Activated T-cell treated with anti-CD3 and anti-CD28 coated beads, Interleukin-2, amount 50 U/mL, for 4 hours (primary cell): ENCODE measurements at regions not wholly inside any gene's neighbourhood (a gene's known extent, or its start where the extent isn't known, plus 50 kb on each side); places are given as distances from the start of the nearest gene placed in this dataset.
A peak's percentile ranks its signal among the peaks of the same experiment; 100 is the strongest.

ENCODE experiments used
- ATAC-seq, 2 donors: fragments of 200-7000 bp; cut with Tn5 transposase; one replicate each; pipeline ENCODE4 v1.10.0; 2021
- DNase-seq: peaks from one replicate; pipeline ENCODE4 v3.0.0-alpha.2; 2020
- H3K27me3 Mint-ChIP-seq: one replicate; pipeline ENCODE4 v1.8.0; 2021; ENCODE audit warnings: low read depth, mixed read lengths
- H3K36me3 Mint-ChIP-seq: one replicate; pipeline ENCODE4 v1.8.0; 2022; ENCODE audit warnings: mixed read lengths; ENCODE audit not compliant: insufficient read depth
- H3K4me1 Mint-ChIP-seq: one replicate; pipeline ENCODE4 v1.8.0; 2021; ENCODE audit warnings: low read depth, mixed read lengths
- H3K4me3 Mint-ChIP-seq: one replicate; pipeline ENCODE4 v1.8.0; 2021; ENCODE audit warnings: mild to moderate bottlenecking, moderate library complexity, mixed read lengths
- H3K9me3 Mint-ChIP-seq: one replicate; pipeline ENCODE4 v1.8.0; 2021; ENCODE audit warnings: mixed read lengths

DNA sequence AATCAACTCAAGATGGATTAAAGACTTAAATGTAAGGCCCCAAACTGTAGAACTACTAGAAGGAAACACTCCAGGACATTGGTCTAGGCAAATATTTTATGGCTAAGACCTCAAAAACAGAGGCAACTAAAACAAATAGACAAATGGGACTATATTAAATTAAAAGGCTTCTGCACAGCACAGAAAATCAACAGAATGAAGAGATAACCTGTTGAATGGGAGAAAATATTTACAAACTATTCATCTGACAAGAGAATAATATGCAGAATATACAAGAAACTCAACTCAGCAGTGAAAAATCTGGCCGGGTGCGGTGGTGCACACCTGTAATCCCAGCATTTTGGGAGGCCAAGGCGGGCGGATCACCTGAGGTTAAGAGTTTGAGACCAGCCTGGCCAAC lies 84.1 kb upstream of the HNRNPU start:
- DNase-seq (no peak), ATAC-seq (no peak)
- Mint-ChIP-seq H3K9me3 (no peaks in the 10 kb centered on the region), H3K4me1 (no peaks in the 10 kb centered on the region), H3K36me3 (no peaks in the 10 kb centered on the region), H3K27me3 (no peaks in the 10 kb centered on the region), H3K4me3 (no peak overlapping the region)

DNA sequence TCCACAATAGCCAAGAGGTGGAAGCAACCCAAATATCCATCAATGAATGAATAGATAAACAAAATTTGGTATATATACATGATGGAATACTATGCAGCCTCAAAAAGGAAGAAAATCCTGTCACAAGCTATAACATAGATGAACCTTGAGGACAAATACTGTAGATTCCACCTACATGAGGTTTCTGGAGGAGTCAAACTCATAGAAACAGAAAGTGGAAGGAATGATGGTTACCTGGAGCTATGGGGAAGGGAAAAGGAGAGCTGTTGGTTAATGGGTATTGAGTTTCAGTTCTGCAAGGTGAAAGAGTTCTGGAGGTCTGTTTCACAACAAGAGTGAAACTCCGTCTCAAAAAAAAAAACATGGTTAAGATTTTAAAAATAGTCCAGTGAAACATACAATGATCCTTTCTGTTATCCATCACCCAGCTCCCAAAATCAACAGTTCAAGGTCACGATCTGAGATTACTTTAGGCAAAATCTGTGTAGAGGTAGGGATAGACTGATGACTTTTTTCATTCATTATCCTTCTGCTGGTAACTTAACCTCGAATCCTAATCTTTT lies 80.8 kb upstream of the HNRNPU start:
- H3K36me3 Mint-ChIP-seq = no peaks in the 10 kb centered on the region
- H3K4me3 Mint-ChIP-seq = no peak overlapping the region
- DNase-seq (no peak), ATAC-seq (peak in 1 of 2 donors; percentile 34)
- H3K9me3 Mint-ChIP-seq = no peaks in the 10 kb centered on the region
- no peaks in the 10 kb centered on the region for H3K4me1 Mint-ChIP-seq
- no peaks in the 10 kb centered on the region for H3K27me3 Mint-ChIP-seq

DNA sequence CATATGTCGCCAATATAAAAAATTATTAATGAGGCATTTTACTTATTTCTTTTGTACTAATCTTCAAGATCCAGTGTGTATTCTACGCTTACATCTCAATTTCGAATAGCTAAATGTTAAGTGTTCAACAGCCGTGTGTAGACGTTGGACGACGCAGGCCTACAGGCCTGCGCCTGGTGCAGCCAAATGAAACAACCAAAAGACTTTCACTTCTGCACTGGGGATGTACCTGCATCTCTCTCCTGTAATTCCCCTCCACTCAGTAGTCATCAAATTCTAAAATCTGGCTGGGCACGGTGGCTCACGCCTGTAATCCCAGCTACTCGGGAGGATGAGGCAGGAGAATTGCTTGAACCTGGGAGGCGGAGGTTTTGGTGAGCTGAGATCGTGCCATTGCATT lies 76.8 kb upstream of the HNRNPU start:
- Mint-ChIP-seq H3K4me3 (no peak overlapping the region), H3K4me1 (no peaks in the 10 kb centered on the region), H3K9me3 (no peaks in the 10 kb centered on the region)

DNA sequence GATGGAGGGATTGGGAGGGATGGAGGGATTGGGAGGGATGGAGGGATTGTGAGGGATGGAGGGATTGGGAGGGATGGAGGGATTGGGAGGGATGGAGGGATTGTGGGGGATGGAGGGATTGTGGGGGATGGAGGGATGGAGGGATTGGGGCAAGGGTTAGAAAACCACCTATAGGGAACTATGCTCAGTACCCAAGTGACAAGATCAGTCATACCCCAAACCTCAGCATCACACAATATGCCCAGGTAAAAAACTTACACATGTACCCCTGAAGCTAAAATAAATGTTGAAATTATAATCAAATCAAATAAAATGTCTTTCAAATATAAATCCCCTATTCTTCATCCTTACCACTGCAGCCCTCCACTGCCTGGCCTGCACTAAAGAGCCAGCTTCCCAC lies 72.8 kb upstream of the HNRNPU start:
- Mint-ChIP-seq H3K36me3 (no peaks in the 10 kb centered on the region), H3K27me3 (no peaks in the 10 kb centered on the region), H3K9me3 (no peaks in the 10 kb centered on the region), H3K4me1 (no peaks in the 10 kb centered on the region), H3K4me3 (no peak overlapping the region)
- ATAC-seq (no peak), DNase-seq (no peak)

More for the DNA sequence above, 76.8 kb upstream of the HNRNPU start:
- H3K36me3 Mint-ChIP-seq = no peaks in the 10 kb centered on the region
- ATAC-seq (no peak), DNase-seq (no peak)
- H3K27me3 Mint-ChIP-seq = no peaks in the 10 kb centered on the region

DNA sequence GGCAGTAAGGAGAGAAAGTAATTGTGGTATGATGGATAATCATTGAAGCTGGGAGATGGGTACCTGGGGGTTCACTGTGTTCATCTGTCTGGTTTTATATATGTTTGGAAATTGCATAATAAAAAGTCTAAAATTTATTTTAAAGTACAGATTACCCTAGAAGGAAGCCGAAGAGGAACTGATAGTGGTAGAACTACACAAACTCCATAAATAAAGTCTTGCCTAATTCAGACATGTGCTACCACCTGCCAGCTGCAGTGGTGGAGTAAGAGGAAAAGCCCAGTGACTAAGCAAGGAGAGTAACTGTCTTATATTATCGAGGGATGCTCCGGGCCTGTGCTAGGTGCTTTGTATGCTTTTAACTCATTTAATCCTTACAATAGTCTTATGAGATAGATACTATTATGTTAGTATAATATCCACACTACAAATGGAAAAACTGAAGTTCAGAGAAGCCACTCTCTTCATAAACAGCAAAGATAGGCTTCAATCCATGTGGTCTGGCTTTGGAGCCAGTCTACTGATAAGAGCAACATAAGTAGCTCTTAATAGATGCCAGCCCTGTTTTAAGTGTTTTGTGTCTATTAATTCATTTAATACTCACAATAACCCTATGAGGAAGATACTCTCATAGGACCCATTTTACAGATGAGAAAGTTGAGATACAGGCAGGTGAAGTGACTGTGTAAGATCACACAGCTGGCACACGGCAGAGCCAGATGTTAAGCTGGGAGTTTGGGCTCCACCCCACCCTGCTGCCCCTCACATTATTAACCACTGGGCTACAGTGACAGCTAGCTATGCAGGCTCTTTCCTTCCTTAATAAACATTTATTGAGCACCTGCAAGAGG lies 56.8 kb upstream of the HNRNPU start:
- Mint-ChIP-seq H3K4me1 (peaks cover 12% of the 10 kb centered on the region), H3K4me3 (no peak overlapping the region), H3K36me3 (no peaks in the 10 kb centered on the region), H3K9me3 (no peaks in the 10 kb centered on the region), H3K27me3 (peaks cover 4% of the 10 kb centered on the region)
- no peak for DNase-seq
- ATAC-seq = no peak

DNA sequence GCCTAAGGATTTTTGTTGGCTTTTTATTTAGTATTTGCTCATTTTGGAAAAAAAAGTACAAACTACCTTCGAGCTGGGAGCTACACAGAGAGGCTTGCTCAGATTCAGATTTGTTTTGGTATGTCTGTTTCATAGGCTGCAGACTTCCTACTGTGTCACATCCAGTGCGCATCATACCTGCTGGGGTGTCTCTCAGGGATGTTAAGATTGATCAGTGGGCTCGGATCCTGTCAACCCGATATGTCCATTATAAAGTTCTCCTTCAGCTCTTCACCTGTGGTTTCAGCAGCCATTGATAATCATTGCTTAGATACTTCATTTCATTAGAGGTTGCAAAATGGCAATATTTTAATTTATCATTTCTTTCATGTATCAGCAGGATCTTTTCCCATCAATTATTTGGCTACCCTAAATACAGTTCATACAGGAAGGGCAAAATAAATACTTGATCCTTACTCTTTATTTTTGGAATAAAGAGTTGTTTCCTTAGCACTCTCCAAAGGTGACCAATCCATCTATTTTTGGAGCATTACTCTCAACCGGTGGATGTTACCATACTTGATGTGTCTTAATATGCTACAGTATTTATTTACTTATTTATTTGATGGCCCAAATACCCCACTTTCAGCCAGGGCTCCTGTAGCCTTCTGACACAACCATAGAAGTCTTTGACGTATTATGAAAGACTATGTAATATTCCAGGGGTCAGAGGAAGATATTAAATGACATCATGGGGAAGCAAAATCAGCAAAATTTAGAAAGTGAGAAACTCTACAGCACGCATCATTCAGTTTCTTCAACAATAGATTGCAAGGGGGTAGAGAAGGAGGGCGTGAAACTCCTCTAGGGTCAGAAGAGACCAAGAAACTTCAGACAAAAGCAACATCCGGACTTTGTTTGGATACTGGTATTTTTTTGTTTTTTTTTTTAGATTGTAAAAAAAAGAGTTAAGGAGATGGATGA lies 55.3 kb upstream of the HNRNPU start:
- Mint-ChIP-seq H3K4me1 (peaks cover 12% of the 10 kb centered on the region), H3K27me3 (peaks cover 4% of the 10 kb centered on the region), H3K4me3 (peak overlapping the region; percentile 77), H3K36me3 (no peaks in the 10 kb centered on the region), H3K9me3 (no peaks in the 10 kb centered on the region)
- DNase-seq = no peak
- ATAC-seq = peak; percentile 18 to 20

DNA sequence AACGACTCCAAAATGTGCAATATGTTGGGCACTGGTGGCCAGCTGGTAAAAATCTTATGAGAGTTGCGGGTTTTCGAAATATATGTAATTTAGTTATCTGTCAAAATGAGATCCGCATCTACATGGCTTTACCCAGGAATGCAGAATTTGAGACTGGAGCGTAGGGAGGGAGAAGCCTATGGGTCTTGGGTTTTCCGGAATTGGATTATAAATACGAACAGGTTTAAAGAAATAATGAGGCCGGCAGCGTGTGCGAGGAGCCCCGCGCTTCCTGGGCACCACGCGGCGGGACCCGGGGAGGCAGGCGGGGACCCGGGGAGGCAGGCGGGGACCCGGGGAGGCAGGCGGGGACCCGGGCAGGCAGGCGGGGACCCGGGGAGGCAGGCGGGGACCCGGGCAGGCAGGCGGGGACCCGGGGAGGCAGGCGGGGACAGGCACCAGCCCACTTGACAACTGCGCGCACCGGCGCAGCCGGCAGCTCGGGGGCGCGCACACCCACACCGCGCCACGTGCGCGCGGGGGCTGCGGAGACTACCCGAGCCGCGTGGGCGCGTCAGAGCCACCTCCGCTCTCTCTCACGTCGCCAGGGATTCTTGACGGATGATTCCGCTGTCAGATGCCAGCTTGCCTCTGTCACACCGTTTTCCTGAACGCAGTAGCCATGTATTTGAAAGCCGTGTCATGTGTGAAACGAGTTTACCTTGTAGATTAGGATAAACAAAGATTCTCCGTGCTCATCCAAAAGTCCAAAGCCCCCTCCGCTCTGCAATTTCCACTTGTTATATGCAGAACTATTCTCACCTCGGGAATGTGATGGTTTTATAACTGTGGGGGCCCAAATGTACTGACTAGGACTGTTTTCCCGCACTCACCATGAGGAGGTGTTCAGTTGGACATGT lies 54.3 kb upstream of the HNRNPU start:
- Mint-ChIP-seq H3K27me3 (peaks cover 4% of the 10 kb centered on the region), H3K36me3 (no peaks in the 10 kb centered on the region), H3K4me3 (peak overlapping the region; percentile 84), H3K9me3 (no peaks in the 10 kb centered on the region), H3K4me1 (peaks cover 12% of the 10 kb centered on the region)
- peak; percentile 70 for DNase-seq
- peak; percentile 92 to 93 for ATAC-seq

DNA sequence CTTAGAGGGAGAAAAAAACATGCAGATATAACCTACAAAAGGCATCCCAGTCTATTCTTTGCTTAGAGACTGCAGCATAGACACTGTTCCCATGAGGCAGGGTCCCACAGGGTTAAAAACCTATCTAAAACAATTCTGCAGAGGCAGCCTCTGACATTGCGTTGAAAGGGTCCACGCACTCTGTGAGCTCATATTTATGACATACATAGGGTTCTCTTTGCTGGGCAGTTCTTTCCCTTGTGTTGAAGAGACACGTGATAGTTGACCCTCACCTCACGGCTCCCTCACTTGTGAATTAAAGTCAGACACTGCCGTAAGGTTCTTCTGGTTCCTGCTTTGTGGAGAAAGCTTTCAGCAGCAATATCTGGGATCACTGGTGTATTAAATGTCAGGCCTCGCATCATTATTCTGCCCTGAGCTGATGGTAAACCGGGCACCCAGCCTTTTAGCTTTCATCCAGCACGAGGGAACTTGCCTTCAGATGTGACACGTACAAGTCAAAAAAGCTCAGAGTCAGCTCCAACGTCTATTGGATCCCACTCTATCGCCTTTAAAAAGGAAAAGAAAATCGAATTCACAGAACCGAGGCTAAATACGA lies 52.8 kb upstream of the HNRNPU start:
- Mint-ChIP-seq H3K36me3 (no peaks in the 10 kb centered on the region), H3K4me1 (peaks cover 12% of the 10 kb centered on the region), H3K9me3 (no peaks in the 10 kb centered on the region), H3K27me3 (peaks cover 4% of the 10 kb centered on the region), H3K4me3 (peak overlapping the region; percentile 24)
- no peak for DNase-seq
- no peak for ATAC-seq

DNA sequence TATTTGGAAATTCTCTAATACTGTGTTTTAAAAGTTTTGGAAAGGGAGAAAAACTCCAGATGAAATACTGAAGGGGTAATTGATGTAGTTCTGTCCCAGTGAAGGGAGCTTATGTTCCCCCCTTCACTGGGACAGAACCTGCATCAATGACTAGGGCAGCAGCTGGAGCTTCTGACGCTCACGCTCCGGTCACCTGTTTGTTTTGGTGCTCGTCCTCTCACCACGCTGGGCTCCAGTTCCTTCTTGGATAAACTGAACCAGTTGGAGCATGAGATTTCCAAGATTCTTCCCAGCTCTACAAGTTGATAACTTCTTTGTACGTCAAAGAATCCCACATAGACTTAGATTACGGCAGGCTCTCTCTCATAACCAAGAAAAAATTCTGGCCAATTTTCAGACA lies 51.4 kb upstream of the HNRNPU start:
- ATAC-seq = no peak
- no peak overlapping the region for H3K4me3 Mint-ChIP-seq
- no peak for DNase-seq
- H3K36me3 Mint-ChIP-seq = no peaks in the 10 kb centered on the region
- peaks cover 3% of the 10 kb centered on the region for H3K27me3 Mint-ChIP-seq
- H3K4me1 Mint-ChIP-seq = peaks cover 12% of the 10 kb centered on the region
- no peaks in the 10 kb centered on the region for H3K9me3 Mint-ChIP-seq

DNA sequence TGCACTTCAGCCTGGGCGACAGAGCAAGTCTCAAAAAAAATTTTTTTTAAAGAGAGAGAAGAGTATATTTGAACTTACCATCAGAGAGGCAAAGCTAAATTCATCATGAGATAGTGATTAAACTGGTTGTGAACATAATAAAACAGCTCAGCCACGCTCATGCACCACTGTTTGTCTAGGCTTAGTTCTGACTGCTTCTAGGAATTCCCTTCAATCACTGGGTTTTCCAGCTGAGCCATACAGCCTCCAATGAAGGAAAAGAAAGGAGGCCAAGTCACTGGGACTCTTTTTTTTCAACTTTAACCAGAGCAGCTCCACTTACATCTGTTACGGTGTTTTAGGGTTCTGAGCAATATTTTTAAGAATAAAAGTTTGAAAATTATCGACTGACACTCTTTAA lies 50.4 kb upstream of the HNRNPU start:
- Mint-ChIP-seq H3K4me3 (no peak overlapping the region), H3K9me3 (no peaks in the 10 kb centered on the region), H3K4me1 (peaks cover 10% of the 10 kb centered on the region), H3K36me3 (no peaks in the 10 kb centered on the region), H3K27me3 (no peaks in the 10 kb centered on the region)
- DNase-seq = no peak
- no peak for ATAC-seq
